PC-9 (cell line): ENCODE measurements at regions not wholly inside any gene's neighbourhood (a gene's known extent, or its start where the extent isn't known, plus 50 kb on each side); places are given as distances from the start of the nearest gene placed in this dataset.

Experiments
- BruUV-seq: library from RNA; stranded (reverse); fragments of 400-500 nt; replicated peaks from 2 replicates; lab custom pipeline; 2021; lab: Mats Ljungman, UMichigan
- CTCF ChIA-PET: fragments of 300-600 bp; sonication (Branson Sonifier 250); formaldehyde crosslinking; loops from one replicate; lab custom pipeline; 2022; ENCODE audit warnings: antibody characterized with exemption; lab: Charles Lee
- POLR2A ChIA-PET: fragments of 300-600 bp; sonication (Branson Sonifier 250); formaldehyde crosslinking; loops from one replicate; lab custom pipeline; 2022; ENCODE audit warnings: antibody characterized with exemption; ENCODE audit not compliant: unreplicated experiment; lab: Charles Lee
- DNase-seq, 2 experiments: peaks; one replicate each; pipeline versions ENCODE4 v3.0.0 to v3.0.0-alpha.2; 2015 to 2022; ENCODE audit warnings: mixed read lengths in 1 of 2
- H2AFZ ChIP-seq: fragments of 200-600 bp; sonication (generic); 2 replicates; pipeline ENCODE4 v1.8.1; 2017; ENCODE audit warnings: antibody characterized with exemption
- H3F3A ChIP-seq: fragments of 200-600 bp; sonication (generic); 2 replicates; pipeline ENCODE4 v1.8.1; 2017; ENCODE audit warnings: antibody characterized with exemption, mild to moderate bottlenecking, low read depth; ENCODE audit not compliant: insufficient read depth
- H3K27ac ChIP-seq: fragments of 200-600 bp; sonication (generic); 2 replicates; pipeline ENCODE4 v1.6.1; 2016; ENCODE audit warnings: mixed run types
- H3K27me3 ChIP-seq: fragments of 200-600 bp; sonication (generic); 2 replicates; pipeline ENCODE4 v1.6.1; 2016; ENCODE audit warnings: low read depth, mixed run types; ENCODE audit not compliant: insufficient read depth
- H3K36me3 ChIP-seq: fragments of 200-600 bp; sonication (generic); 2 replicates; pipeline ENCODE4 v1.6.1; 2016; ENCODE audit warnings: low read depth, mixed run types
- H3K4me1 ChIP-seq: fragments of 200-600 bp; sonication (generic); replicated peaks from 2 replicates; pipeline ENCODE4 v1.6.1; 2016; ENCODE audit warnings: mixed run types; ENCODE audit not compliant: insufficient read depth
- H3K4me2 ChIP-seq: fragments of 200-600 bp; sonication (generic); 2 replicates; pipeline ENCODE4 v1.6.1; 2017; ENCODE audit warnings: mixed run types
- H3K4me3 ChIP-seq: fragments of 200-600 bp; sonication (generic); 2 replicates; pipeline ENCODE4 v1.6.1; 2016; ENCODE audit warnings: mixed run types
- H3K79me2 ChIP-seq: fragments of 200-600 bp; sonication (generic); 2 replicates; pipeline ENCODE4 v1.6.1; 2017; ENCODE audit warnings: low read depth, mixed run types
- H3K9me2 ChIP-seq: fragments of 200-600 bp; sonication (generic); 2 replicates; pipeline ENCODE4 v1.8.1; 2017; ENCODE audit warnings: mild to moderate bottlenecking; ENCODE audit not compliant: insufficient read depth
- H3K9me3 ChIP-seq: fragments of 200-600 bp; sonication (generic); 2 replicates; pipeline ENCODE4 v1.8.1; 2016; ENCODE audit warnings: low read depth; ENCODE audit not compliant: insufficient read depth
- H4K20me1 ChIP-seq: fragments of 200-600 bp; sonication (generic); 2 replicates; pipeline ENCODE4 v1.8.1; 2017; ENCODE audit not compliant: insufficient read depth
- EZH2 ChIP-seq: fragments of 200-600 bp; sonication (generic); IDR thresholded peaks from 2 replicates; pipeline ENCODE4 v1.8.0; 2017; ENCODE audit warnings: antibody characterized with exemption, low read depth
- intact Hi-C: fragments of 100-400 bp; cut with micrococcal nuclease; formaldehyde crosslinking; loops from one replicate; pipeline ENCODE4 v1.10.0; 2022; ENCODE audit not compliant: unreplicated experiment
- TF ChIP-seq, protein P1 (sequence below): fragments of 200-600 bp; sonication (generic); conservative IDR thresholded peaks from 2 replicates; pipeline ENCODE4 v1.6.1; 2017; ENCODE audit warnings: mixed run types, antibody characterized with exemption, mild to moderate bottlenecking, moderate library complexity

DNA sequence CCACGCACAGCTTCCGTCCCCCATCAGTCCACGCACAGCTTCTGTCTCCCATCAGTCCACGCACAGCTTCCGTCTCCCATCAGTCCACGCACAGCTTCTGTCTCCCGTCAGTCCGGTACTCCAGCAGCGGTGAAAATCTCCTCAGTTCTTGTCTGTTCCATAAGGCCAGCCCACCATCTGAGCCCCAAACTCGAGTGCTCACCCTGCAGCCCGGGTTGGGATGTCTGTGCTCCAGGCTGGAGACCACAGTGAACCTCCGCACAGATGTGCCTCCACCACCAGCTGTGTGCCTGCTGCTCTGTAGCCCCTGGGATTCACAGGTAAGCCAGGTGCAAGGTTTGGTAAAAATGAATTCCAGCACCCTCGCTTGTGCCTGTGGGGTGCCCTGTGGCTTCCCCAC lies 258.6 kb downstream of the NPHP4 start:
- Histone ChIP-seq H3K4me3 (no peak overlapping the region), H3K27ac (no peak overlapping the region), H3K36me3 (no peaks in the 10 kb centered on the region), H4K20me1 (no peaks in the 10 kb centered on the region), H3K4me2 (no peak overlapping the region), H3K9me2 (no peaks in the 10 kb centered on the region), H2AFZ (no peak overlapping the region), H3K79me2 (no peaks in the 10 kb centered on the region), H3K27me3 (peaks cover 56% of the 10 kb centered on the region), H3K9me3 (no peaks in the 10 kb centered on the region), H3K4me1 (no peaks in the 10 kb centered on the region), H3F3A (no peaks in the 10 kb centered on the region)
- ChIA-PET POLR2A (no interaction called here), CTCF (no interaction called here)
- no TSS peak for BruUV-seq
- TF ChIP-seq EZH2 = no peak
- TF ChIP-seq, protein P1, sequence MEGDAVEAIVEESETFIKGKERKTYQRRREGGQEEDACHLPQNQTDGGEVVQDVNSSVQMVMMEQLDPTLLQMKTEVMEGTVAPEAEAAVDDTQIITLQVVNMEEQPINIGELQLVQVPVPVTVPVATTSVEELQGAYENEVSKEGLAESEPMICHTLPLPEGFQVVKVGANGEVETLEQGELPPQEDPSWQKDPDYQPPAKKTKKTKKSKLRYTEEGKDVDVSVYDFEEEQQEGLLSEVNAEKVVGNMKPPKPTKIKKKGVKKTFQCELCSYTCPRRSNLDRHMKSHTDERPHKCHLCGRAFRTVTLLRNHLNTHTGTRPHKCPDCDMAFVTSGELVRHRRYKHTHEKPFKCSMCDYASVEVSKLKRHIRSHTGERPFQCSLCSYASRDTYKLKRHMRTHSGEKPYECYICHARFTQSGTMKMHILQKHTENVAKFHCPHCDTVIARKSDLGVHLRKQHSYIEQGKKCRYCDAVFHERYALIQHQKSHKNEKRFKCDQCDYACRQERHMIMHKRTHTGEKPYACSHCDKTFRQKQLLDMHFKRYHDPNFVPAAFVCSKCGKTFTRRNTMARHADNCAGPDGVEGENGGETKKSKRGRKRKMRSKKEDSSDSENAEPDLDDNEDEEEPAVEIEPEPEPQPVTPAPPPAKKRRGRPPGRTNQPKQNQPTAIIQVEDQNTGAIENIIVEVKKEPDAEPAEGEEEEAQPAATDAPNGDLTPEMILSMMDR = no peak
- intact Hi-C loops = no loop called here
- DNase-seq = no peak

DNA sequence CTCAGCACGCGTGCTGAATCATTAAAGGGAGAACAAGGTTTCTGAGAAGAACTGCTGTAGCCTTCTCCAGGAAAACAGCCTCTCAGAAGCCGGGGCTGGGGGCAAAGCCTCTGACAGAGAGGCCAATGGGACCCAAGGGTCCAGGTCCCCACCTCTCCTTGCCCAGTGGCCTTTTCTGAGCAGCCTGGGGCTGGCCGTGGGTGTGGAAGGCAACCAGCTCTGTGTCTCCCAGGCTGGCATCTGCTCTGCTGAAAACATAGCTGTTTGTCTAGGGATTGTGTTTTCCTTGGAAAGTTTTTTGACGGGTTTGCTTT lies 261.2 kb downstream of the NPHP4 start:
- no peaks in the 10 kb centered on the region for H3K79me2 ChIP-seq
- POLR2A ChIA-PET = interaction anchor here (0.7 kb wide), 1 partner anchor 415 kb away, joined by 3 read pairs; no protein-coding TSS in a partner anchor
- no peak overlapping the region for H3K27ac ChIP-seq
- H3K4me1 ChIP-seq = no peaks in the 10 kb centered on the region
- BruUV-seq = no TSS peak
- H2AFZ ChIP-seq = no peak overlapping the region
- H3K9me3 ChIP-seq = no peaks in the 10 kb centered on the region
- no peaks in the 10 kb centered on the region for H3K36me3 ChIP-seq
- H3K4me2 ChIP-seq = no peak overlapping the region
- intact Hi-C loops = no loop called here
- no peak for DNase-seq
- no peak for TF ChIP-seq EZH2
- TF ChIP-seq, protein P1 = no peak
- H4K20me1 ChIP-seq = no peaks in the 10 kb centered on the region
- H3K27me3 ChIP-seq = peaks cover 74% of the 10 kb centered on the region
- H3K4me3 ChIP-seq = no peak overlapping the region
- CTCF ChIA-PET = no interaction called here
- H3K9me2 ChIP-seq = no peaks in the 10 kb centered on the region
- H3F3A ChIP-seq = no peaks in the 10 kb centered on the region

DNA sequence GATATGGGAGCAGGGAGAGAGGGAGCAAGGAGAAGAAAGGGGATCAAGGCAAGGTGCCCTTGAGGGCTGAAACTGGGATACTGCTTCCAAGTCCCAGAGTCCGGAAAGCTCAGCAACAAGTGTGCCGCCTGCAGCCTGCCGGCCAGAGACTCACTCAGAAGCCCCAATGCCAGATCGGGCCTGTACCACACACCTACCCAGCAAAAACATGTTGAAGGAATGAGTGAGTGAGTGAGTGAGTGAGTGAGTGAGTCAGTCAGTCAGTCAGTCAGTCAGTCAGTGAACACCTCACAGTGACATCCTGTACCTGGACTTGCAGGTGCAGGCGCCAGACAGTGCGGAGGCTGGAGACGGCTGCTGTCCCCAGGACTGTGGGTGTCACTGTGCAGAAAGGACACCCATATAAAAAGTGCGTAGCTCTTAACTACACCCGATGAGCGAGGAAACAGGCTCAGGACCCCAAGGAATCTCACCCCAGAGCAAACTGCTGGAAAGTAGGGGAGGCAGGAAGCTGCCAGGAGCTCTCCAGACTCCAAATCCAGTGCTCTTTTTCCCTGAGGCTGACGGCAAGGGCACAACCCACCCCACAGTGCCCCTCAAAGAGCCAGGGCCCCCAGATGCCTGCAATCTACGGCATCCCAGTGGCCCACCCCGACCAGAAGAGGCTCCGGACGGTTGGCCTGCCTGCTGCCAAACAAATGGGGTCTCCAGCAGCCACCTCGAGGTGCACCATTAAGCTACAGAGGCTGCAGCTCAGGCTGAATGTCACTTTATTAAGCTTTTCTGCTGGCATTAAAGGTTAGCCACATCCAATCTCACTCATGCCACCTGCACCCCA lies 261.7 kb downstream of the NPHP4 start:
- no TSS peak for BruUV-seq
- Histone ChIP-seq H3K4me2 (no peak overlapping the region), H4K20me1 (no peaks in the 10 kb centered on the region), H3K9me2 (no peaks in the 10 kb centered on the region), H3K9me3 (no peaks in the 10 kb centered on the region), H3F3A (no peaks in the 10 kb centered on the region), H3K27me3 (peaks cover 77% of the 10 kb centered on the region), H3K4me3 (no peak overlapping the region), H2AFZ (no peak overlapping the region), H3K4me1 (no peaks in the 10 kb centered on the region), H3K79me2 (no peaks in the 10 kb centered on the region), H3K36me3 (no peaks in the 10 kb centered on the region), H3K27ac (no peak overlapping the region)
- ChIA-PET POLR2A (interaction anchor here (0.7 kb wide), 1 partner anchor 416 kb away, joined by 3 read pairs; no protein-coding TSS in a partner anchor), CTCF (no interaction called here)
- TF ChIP-seq, protein P1 = no peak
- TF ChIP-seq EZH2 = no peak
- intact Hi-C loops = no loop called here
- DNase-seq = no peak
